UCSD-AML1 (cell line): ENCODE measurements at regions not wholly inside any gene's neighbourhood (a gene's known extent, or its start where the extent isn't known, plus 50 kb on each side); places are given as distances from the start of the nearest gene placed in this dataset.
A peak's percentile ranks its signal among the peaks of the same experiment; 100 is the strongest.

Experiments
- DNase-seq: peaks from one replicate; lab custom pipeline; 2025; ENCODE audit not compliant: unreplicated experiment; lab: John Stamatoyannopoulos, UW

GRCh38 chr6:40848038-40848437 is 191.0 kb downstream of the UNC5CL start:
- DNase-seq: no peak

GRCh38 chr6:40845553-40845952 is 193.5 kb downstream of the UNC5CL start:
- peak; percentile 21 for DNase-seq

- DNase-seq: no peak
Observed at GRCh38 chr6:40844246-40844645, 194.8 kb downstream of the UNC5CL start.

- DNase-seq: no peak
Observed at GRCh38 chr6:40841721-40842120, 197.3 kb downstream of the UNC5CL start.

- DNase-seq: no peak
Observed at GRCh38 chr6:40832691-40833090, 206.3 kb downstream of the UNC5CL start.

- no peak for DNase-seq
Observed at GRCh38 chr6:40831381-40831780, 207.6 kb downstream of the UNC5CL start.

GRCh38 chr6:40825102-40825501 is 213.9 kb downstream of the UNC5CL start:
- DNase-seq: no peak

GRCh38 chr6:40823917-40824891 is 214.8 kb downstream of the UNC5CL start:
- peak; percentile 20 for DNase-seq

- DNase-seq: no peak
Observed at GRCh38 chr6:40822619-40823018, 216.4 kb downstream of the UNC5CL start.

GRCh38 chr6:40819182-40819834 is 219.7 kb downstream of the UNC5CL start:
- no peak for DNase-seq

- DNase-seq: no peak
Observed at GRCh38 chr6:40817369-40817768, 221.7 kb downstream of the UNC5CL start.

- DNase-seq: no peak
Observed at GRCh38 chr6:40816601-40817000, 222.4 kb downstream of the UNC5CL start.

GRCh38 chr6:40815731-40816130 is 223.3 kb downstream of the UNC5CL start:
- DNase-seq: no peak

- DNase-seq: no peak
Observed at GRCh38 chr6:40810171-40810570, 223.0 kb upstream of the LRFN2 start.

- no peak for DNase-seq
Observed at GRCh38 chr6:40809627-40810026, 222.5 kb upstream of the LRFN2 start.

- DNase-seq: no peak
Observed at GRCh38 chr6:40807484-40807883, 220.3 kb upstream of the LRFN2 start.

GRCh38 chr6:40806256-40806864 is 219.2 kb upstream of the LRFN2 start:
- no peak for DNase-seq

GRCh38 chr6:40805336-40805735 is 218.2 kb upstream of the LRFN2 start:
- no peak for DNase-seq

GRCh38 chr6:40804905-40805304 is 217.7 kb upstream of the LRFN2 start:
- no peak for DNase-seq

GRCh38 chr6:40803897-40804702 is 216.9 kb upstream of the LRFN2 start:
- DNase-seq: no peak

- no peak for DNase-seq
Observed at GRCh38 chr6:40802481-40802880, 215.3 kb upstream of the LRFN2 start.
